OCI-LY7 (cell line): ENCODE measurements at regions not wholly inside any gene's neighbourhood (a gene's known extent, or its start where the extent isn't known, plus 50 kb on each side); places are given as distances from the start of the nearest gene placed in this dataset.

Source experiments
- BruUV-seq: library from RNA; stranded (reverse); fragments of 400-500 nt; replicated peaks from 2 replicates; lab custom pipeline; 2021; lab: Mats Ljungman, UMichigan
- CTCF ChIA-PET: fragments of 300-600 bp; sonication (Branson Sonifier 250); formaldehyde crosslinking; loops from one replicate; lab custom pipeline; 2022; ENCODE audit warnings: antibody characterized with exemption; ENCODE audit not compliant: unreplicated experiment; lab: Charles Lee
- POLR2A ChIA-PET: fragments of 300-600 bp; sonication (Branson Sonifier 250); formaldehyde crosslinking; loops from one replicate; lab custom pipeline; 2022; ENCODE audit warnings: antibody characterized with exemption; lab: Charles Lee
- DNase-seq: peaks from one replicate; pipeline ENCODE4 v3.0.0-alpha.2; 2015; ENCODE audit warnings: low spot score
- H2AFZ ChIP-seq: fragments of 200-600 bp; sonication (generic), shearing (Covaris generic); 2 replicates; pipeline ENCODE4 v1.6.1; 2014; ENCODE audit warnings: mild to moderate bottlenecking, antibody characterized with exemption, low read length, moderate library complexity
- H3K27ac ChIP-seq: fragments of 200-600 bp; sonication (generic); 2 replicates; pipeline ENCODE4 v1.5.1; 2014; ENCODE audit warnings: mixed run types, low read depth, mild to moderate bottlenecking, moderate library complexity, low read length, inconsistent platforms; ENCODE audit not compliant: poor library complexity, severe bottlenecking
- H3K36me3 ChIP-seq: fragments of 200-600 bp; sonication (generic); 2 replicates; pipeline ENCODE4 v1.6.1; 2014; ENCODE audit warnings: mild to moderate bottlenecking, antibody characterized with exemption, low read length, moderate library complexity, mixed read lengths; ENCODE audit not compliant: insufficient read depth
- H3K4me1 ChIP-seq: fragments of 200-600 bp; sonication (generic); 2 replicates; pipeline ENCODE4 v1.5.1; 2014; ENCODE audit warnings: mild to moderate bottlenecking, low read length; ENCODE audit not compliant: insufficient read depth, poor library complexity, severe bottlenecking
- H3K4me2 ChIP-seq: fragments of 200-600 bp; sonication (generic); 2 replicates; pipeline ENCODE4 v1.6.1; 2014; ENCODE audit warnings: mild to moderate bottlenecking, low read length
- H3K4me3 ChIP-seq: fragments of 200-600 bp; sonication (generic); 2 replicates; pipeline ENCODE4 v1.5.1; 2014; ENCODE audit warnings: mild to moderate bottlenecking, low read depth, low read length; ENCODE audit not compliant: poor library complexity, severe bottlenecking
- H3K79me2 ChIP-seq: fragments of 200-600 bp; sonication (generic); 2 replicates; pipeline ENCODE4 v1.6.1; 2016; ENCODE audit warnings: low read depth, mild to moderate bottlenecking, low read length, moderate library complexity, mixed read lengths; ENCODE audit not compliant: insufficient read depth
- H3K9me2 ChIP-seq: fragments of 200-600 bp; sonication (generic); 2 replicates; pipeline ENCODE4 v1.6.1; 2016; ENCODE audit warnings: mild to moderate bottlenecking, low read length, mixed read lengths; ENCODE audit not compliant: insufficient read depth
- H3K9me3 ChIP-seq: fragments of 200-600 bp; sonication (generic); 2 replicates; pipeline ENCODE4 v1.6.1; 2014; ENCODE audit warnings: mild to moderate bottlenecking, mixed run types, low read length, mixed read lengths
- H4K20me1 ChIP-seq: fragments of 200-600 bp; sonication (generic); 2 replicates; pipeline ENCODE4 v1.6.1; 2014; ENCODE audit warnings: mild to moderate bottlenecking, antibody characterized with exemption, low read length, moderate library complexity, mixed read lengths; ENCODE audit not compliant: insufficient read depth
- CTCF ChIP-seq: fragments of 200-600 bp; sonication (generic); conservative IDR thresholded peaks from 2 replicates; pipeline ENCODE4 v1.5.1; 2014; ENCODE audit warnings: mild to moderate bottlenecking, antibody characterized with exemption, low read length, moderate library complexity, mixed read lengths
- EZH2phosphoT487 ChIP-seq: fragments of 200-600 bp; sonication (generic); IDR thresholded peaks from 2 replicates; pipeline ENCODE4 v1.6.1; 2018; ENCODE audit warnings: low read depth, borderline replicate concordance, mild to moderate bottlenecking, mixed run types, antibody characterized with exemption, low read length, moderate library complexity, mixed read lengths
- intact Hi-C: fragments of 100-400 bp; cut with micrococcal nuclease; formaldehyde crosslinking; loops from one replicate; pipeline ENCODE4 v1.10.0; 2022; ENCODE audit not compliant: unreplicated experiment

DNA sequence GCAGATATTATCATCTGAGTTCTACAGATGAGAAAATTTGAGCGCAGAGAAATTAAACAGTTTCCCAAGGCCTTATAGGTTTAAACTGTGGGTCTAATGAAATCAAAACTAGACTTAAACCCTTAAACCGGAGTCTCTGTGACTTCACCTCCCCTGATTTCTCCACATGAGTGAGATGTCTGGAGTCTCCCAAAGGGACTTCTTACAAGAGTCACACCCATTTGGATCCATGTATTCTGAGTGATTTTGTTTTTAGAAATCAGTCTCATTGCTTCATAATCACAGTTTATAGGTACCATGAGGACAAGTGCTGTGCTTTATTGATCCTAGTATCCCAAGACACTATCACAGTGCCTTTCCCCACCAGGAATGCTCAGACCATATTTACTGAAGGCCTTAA lies 206.0 kb upstream of the JUN start:
- TF ChIP-seq CTCF (no peak), EZH2phosphoT487 (no peak)
- CTCF ChIA-PET: no interaction called here

DNA sequence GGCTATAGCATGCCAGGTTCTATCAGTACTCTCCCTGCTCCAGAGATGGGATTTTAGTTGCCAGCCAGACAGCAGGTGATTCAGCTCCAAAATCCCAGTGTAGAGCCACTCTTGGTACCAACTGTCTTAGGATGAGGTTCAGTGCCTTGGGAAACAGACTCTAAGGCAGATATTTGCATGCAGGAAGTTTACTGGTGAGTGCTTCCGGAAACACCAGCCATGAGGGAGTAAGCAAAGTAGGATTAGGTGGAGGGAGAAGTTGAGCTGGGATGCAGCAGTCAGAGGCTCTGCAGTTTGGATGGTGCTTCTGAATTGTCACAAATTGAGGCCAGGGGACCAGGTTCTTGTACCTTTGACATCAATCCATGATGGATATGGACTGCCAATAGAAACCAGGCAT lies 207.5 kb upstream of the JUN start:
- no TSS peak for BruUV-seq
- no peaks in the 10 kb centered on the region for H3K36me3 ChIP-seq
- intact Hi-C loops: no loop called here
- no peak overlapping the region for H3K4me3 ChIP-seq
- CTCF ChIA-PET: no interaction called here
- no peaks in the 10 kb centered on the region for H3K79me2 ChIP-seq
- H4K20me1 ChIP-seq: no peaks in the 10 kb centered on the region
- H3K4me1 ChIP-seq: peaks cover 11% of the 10 kb centered on the region
- H3K27ac ChIP-seq: no peak overlapping the region
- H3K4me2 ChIP-seq: 0 out of 2 replicates have a peak overlapping the region, but pooled peaks have one; percentile 11
- H3K9me3 ChIP-seq: no peaks in the 10 kb centered on the region
- H2AFZ ChIP-seq: no peak overlapping the region
- TF ChIP-seq EZH2phosphoT487 (no peak), CTCF (no peak)
- no peaks in the 10 kb centered on the region for H3K9me2 ChIP-seq
- DNase-seq: peak; percentile 8
- POLR2A ChIA-PET: interaction anchor here (0.5 to 1.6 kb wide), 2 partner anchors 18 to 22 kb away, joined by 4 to 5 read pairs; no protein-coding TSS in a partner anchor

More for the DNA sequence above, 206.0 kb upstream of the JUN start:
- Histone ChIP-seq H3K27ac (no peak overlapping the region), H2AFZ (no peak overlapping the region), H3K9me2 (no peaks in the 10 kb centered on the region), H3K9me3 (no peaks in the 10 kb centered on the region), H3K4me2 (no peak overlapping the region), H3K4me1 (peaks cover 11% of the 10 kb centered on the region), H4K20me1 (no peaks in the 10 kb centered on the region), H3K79me2 (no peaks in the 10 kb centered on the region), H3K36me3 (no peaks in the 10 kb centered on the region), H3K4me3 (no peak overlapping the region)
- POLR2A ChIA-PET: no interaction called here
- no TSS peak for BruUV-seq
- no peak for DNase-seq
- intact Hi-C loops: no loop called here

DNA sequence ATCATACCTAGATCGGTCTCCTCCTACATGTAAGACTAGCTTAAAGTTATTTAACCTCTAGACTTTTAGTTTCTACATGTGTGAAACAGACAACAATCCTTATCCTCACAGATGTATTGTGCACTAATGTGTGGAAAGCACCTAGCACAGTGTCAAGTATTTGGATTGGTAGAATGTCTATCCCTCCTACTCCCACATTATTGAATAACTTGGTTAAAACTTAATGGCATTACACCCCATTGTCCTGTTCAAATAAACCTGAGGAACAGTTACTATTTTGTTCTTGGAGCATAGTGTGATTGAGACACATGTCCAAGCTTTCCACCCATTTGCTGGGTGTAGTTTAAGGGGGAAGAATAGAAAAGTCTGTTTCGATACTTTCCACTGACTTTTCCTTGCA lies 208.8 kb upstream of the JUN start:
- BruUV-seq: no TSS peak
- Histone ChIP-seq H3K4me1 (peaks cover 8% of the 10 kb centered on the region), H3K27ac (no peak overlapping the region), H3K36me3 (no peaks in the 10 kb centered on the region), H3K79me2 (no peaks in the 10 kb centered on the region), H3K4me2 (no peak overlapping the region), H3K4me3 (no peak overlapping the region), H2AFZ (no peak overlapping the region), H3K9me3 (no peaks in the 10 kb centered on the region), H4K20me1 (no peaks in the 10 kb centered on the region), H3K9me2 (no peaks in the 10 kb centered on the region)
- no peak for DNase-seq
- POLR2A ChIA-PET: interaction anchor here (0.5 to 0.8 kb wide), 2 partner anchors 13 to 493 kb away, joined by 3 to 4 read pairs; no protein-coding TSS in a partner anchor
- CTCF ChIA-PET: no interaction called here
- intact Hi-C loops: no loop called here
- TF ChIP-seq EZH2phosphoT487 (no peak), CTCF (no peak)
